ENCODE measurements at regions not wholly inside any gene's neighbourhood (a gene's known extent, or its start where the extent isn't known, plus 50 kb on each side); places are given as distances from the start of the nearest gene placed in this dataset.

DNA sequence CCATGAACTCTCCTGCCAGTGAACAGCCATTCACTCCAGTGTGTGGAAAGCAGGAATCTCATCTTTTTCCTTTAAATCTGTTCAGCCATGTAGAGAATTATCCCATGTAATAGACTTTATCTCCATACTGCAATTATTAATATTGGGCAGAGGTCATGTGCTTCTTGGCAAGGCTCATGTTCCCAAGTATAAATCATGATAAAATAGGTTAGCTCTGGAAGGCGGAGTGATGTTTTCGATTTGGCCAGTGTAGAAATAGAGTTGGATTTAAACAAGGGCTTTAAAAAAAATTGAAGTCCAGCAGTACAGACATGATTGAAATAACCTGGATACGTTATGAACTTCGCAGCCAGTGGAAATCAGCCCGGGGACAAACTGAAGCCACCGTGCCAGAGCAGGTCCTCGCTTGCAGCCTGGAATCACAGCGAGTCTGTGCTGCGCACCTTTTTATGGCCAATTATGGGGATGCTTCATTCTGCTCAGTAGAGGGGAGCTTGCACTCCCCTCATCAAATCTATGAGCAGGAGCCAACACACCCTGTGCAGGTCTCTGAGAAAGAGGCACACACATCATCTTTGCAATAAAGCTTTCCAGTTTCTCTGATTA, 654.0 kb upstream of the MKI67 start:
- ChIA-PET CTCF (no interaction called here), POLR2A (no interaction called here)
- Mint-ChIP-seq H3K4me1 (no peaks in the 10 kb centered on the region), H3K27me3 (peaks cover 3% of the 10 kb centered on the region), H3K9me3 (ENCODE audit: low read depth) (no peaks in the 10 kb centered on the region), H3K27ac (no peak overlapping the region), H3K4me3 (no peak overlapping the region), H3K36me3 (ENCODE audit: low read depth) (no peaks in the 10 kb centered on the region)
- intact Hi-C loops (cut with DNase I, micrococcal nuclease), result no loop called here
- ATAC-seq (no peak), DNase-seq (no peak)

DNA sequence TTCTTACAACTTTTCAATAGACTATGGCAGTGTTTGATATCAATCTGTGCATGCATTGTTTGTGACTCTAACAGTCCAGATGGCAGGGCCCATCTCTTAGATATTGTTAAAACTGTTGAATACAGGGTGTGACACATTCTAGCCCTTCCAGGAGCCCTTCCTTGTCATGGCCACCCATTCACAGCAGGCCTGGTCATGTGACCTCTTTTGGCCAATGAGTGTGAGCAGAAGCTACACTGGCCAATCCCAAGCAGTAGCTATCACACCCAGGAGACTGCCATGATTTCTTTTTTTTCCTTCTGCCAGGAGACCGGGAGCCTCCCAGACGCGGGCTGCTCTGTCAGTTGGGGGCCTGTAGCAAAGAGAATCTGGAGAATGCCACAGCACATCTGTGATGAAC, 655.4 kb upstream of the MKI67 start:
- ChIA-PET CTCF (no interaction called here), POLR2A (no interaction called here)
- ATAC-seq (no peak), DNase-seq (no peak)
- intact Hi-C loops (cut with DNase I, micrococcal nuclease), result loop anchor here in 1 of 2 experiments (1.0 kb wide), 1 partner anchor 8 kb away; no protein-coding TSS in a partner anchor
- no peaks in the 10 kb centered on the region for H3K4me1 Mint-ChIP-seq
- H3K27me3 Mint-ChIP-seq, result peaks cover 3% of the 10 kb centered on the region
- H3K36me3 Mint-ChIP-seq (ENCODE audit: low read depth), result no peaks in the 10 kb centered on the region
- no peak overlapping the region for H3K4me3 Mint-ChIP-seq
- H3K27ac Mint-ChIP-seq, result no peak overlapping the region
- H3K9me3 Mint-ChIP-seq (ENCODE audit: low read depth), result no peaks in the 10 kb centered on the region

DNA sequence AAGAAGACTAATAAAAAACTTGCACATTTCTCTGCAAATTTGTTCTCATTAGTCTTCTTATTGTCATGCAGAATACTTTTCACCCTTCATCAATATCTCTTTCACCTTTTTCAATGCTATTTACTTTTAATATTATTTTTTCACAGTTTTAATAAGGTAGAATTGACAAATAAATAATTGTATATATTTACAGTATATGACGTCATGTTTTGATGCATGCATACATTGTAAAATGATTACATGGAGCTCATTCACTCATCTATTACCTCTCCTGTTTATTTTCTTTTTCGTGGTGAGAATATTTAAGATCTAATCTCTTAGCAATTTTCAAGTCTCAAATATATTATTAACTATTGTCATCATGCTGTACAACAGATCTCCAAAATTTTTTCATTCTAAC, 658.2 kb upstream of the MKI67 start:
- H3K9me3 Mint-ChIP-seq (ENCODE audit: low read depth), result no peaks in the 10 kb centered on the region
- POLR2A ChIA-PET, result no interaction called here
- intact Hi-C loops (cut with DNase I, micrococcal nuclease), result no loop called here
- H3K27me3 Mint-ChIP-seq, result peaks cover 2% of the 10 kb centered on the region
- H3K27ac Mint-ChIP-seq, result no peak overlapping the region
- no peaks in the 10 kb centered on the region for H3K4me1 Mint-ChIP-seq
- ATAC-seq (no peak), DNase-seq (no peak)
- H3K36me3 Mint-ChIP-seq (ENCODE audit: low read depth), result no peaks in the 10 kb centered on the region
- CTCF ChIA-PET, result interaction anchor here (0.6 kb wide), 1 partner anchor 10 kb away, joined by 3 read pairs; no protein-coding TSS in a partner anchor
- H3K4me3 Mint-ChIP-seq, result no peak overlapping the region

GRCh38 chr10:128792426-128793140, 666.4 kb upstream of the MKI67 start:
- POLR2A ChIA-PET, result no interaction called here
- CTCF ChIA-PET, result no interaction called here
- no peaks in the 10 kb centered on the region for H3K9me3 Mint-ChIP-seq (ENCODE audit: low read depth)
- no peaks in the 10 kb centered on the region for H3K36me3 Mint-ChIP-seq (ENCODE audit: low read depth)
- H3K27me3 Mint-ChIP-seq, result no peaks in the 10 kb centered on the region
- intact Hi-C loops (cut with DNase I, micrococcal nuclease), result no loop called here
- ATAC-seq (no peak), DNase-seq (no peak)
- no peaks in the 10 kb centered on the region for H3K4me1 Mint-ChIP-seq
- H3K27ac Mint-ChIP-seq, result no peak overlapping the region
- no peak overlapping the region for H3K4me3 Mint-ChIP-seq

GRCh38 chr10:128793726-128794655, 667.8 kb upstream of the MKI67 start:
- POLR2A ChIA-PET, result no interaction called here
- Mint-ChIP-seq H3K27me3 (peaks cover 2% of the 10 kb centered on the region), H3K4me1 (no peaks in the 10 kb centered on the region), H3K27ac (no peak overlapping the region), H3K9me3 (ENCODE audit: low read depth) (peaks cover 2% of the 10 kb centered on the region), H3K4me3 (no peak overlapping the region), H3K36me3 (ENCODE audit: low read depth) (no peaks in the 10 kb centered on the region)
- CTCF ChIA-PET, result interaction anchor here (0.6 kb wide), 1 partner anchor 109 kb away, joined by 3 read pairs; no protein-coding TSS in a partner anchor
- DNase-seq (no peak), ATAC-seq (no peak)
- intact Hi-C loops (cut with DNase I, micrococcal nuclease), result no loop called here

DNA sequence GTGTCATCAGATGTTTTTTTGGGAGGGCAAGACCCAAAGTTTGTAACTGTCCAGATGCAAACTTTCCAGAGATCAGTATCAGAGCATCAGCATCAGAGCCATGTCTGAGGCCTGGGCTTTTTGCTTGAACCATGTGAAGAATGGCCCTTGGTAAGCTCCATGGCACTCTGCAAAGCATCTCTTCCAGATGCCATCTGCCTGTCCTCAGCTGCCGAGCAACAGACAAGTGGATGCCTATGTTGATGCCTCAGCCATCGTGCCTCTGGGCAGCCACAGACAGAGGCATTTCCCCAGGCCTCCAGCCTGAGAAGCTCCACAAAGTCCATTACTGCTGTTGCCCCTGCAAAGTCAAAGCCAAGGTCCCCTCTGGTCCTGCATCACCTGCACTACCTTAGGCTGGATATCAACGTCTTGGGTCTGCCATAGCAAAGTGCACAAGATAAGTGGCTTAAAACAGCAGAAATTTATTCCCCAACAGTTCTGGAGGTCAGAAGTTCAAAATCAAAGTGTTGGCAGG, 670.2 kb upstream of the MKI67 start:
- no peak overlapping the region for H3K27ac Mint-ChIP-seq
- peaks cover 2% of the 10 kb centered on the region for H3K9me3 Mint-ChIP-seq (ENCODE audit: low read depth)
- intact Hi-C loops (cut with DNase I, micrococcal nuclease), result no loop called here
- no peaks in the 10 kb centered on the region for H3K4me1 Mint-ChIP-seq
- ChIA-PET POLR2A (no interaction called here), CTCF (no interaction called here)
- DNase-seq (no peak), ATAC-seq (no peak)
- H3K36me3 Mint-ChIP-seq (ENCODE audit: low read depth), result no peaks in the 10 kb centered on the region
- H3K27me3 Mint-ChIP-seq, result peaks cover 2% of the 10 kb centered on the region
- H3K4me3 Mint-ChIP-seq, result no peak overlapping the region

- DNase-seq, result no peak
- Mint-ChIP-seq H3K9me3 (ENCODE audit: low read depth) (peaks cover 2% of the 10 kb centered on the region), H3K36me3 (ENCODE audit: low read depth) (no peaks in the 10 kb centered on the region), H3K4me1 (no peaks in the 10 kb centered on the region), H3K27me3 (peaks cover 2% of the 10 kb centered on the region), H3K4me3 (no peak overlapping the region), H3K27ac (no peak overlapping the region)
- intact Hi-C loops (cut with DNase I, micrococcal nuclease), result no loop called here
- ATAC-seq, result no peak
- ChIA-PET CTCF (no interaction called here), POLR2A (no interaction called here)
These were observed 665.0 kb upstream of the MGMT start for GRCh38 chr10:128802062-128802461.

DNA sequence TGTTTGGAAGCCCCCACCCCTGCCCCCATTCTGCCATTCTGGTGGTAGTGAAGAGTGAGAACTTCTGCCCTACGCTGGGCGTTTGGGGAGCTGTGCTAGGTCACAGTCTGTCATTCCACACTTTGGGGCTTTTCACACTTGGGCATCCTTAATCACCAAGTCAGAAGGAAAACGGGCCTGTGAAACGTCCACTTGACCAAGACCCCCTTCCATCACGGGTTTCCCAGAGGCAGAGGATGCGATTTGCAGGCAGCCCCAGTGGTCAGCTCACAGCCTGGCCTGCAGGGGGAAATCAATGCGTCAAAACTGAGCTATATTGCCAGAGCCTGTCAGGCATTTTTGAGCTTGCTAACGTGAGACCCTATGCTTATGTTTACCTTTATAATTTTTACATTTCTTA, 663.3 kb upstream of the MGMT start:
- Mint-ChIP-seq H3K27me3 (peaks cover 2% of the 10 kb centered on the region), H3K27ac (no peak overlapping the region), H3K36me3 (ENCODE audit: low read depth) (no peaks in the 10 kb centered on the region), H3K4me1 (no peaks in the 10 kb centered on the region), H3K4me3 (no peak overlapping the region), H3K9me3 (ENCODE audit: low read depth) (no peaks in the 10 kb centered on the region)
- no peak for ATAC-seq
- ChIA-PET POLR2A (no interaction called here), CTCF (interaction anchor here (0.8 kb wide), 1 partner anchor 8 kb away, joined by 4 read pairs; no protein-coding TSS in a partner anchor)
- intact Hi-C loops (cut with DNase I, micrococcal nuclease), result no loop called here
- DNase-seq, result no peak

- Mint-ChIP-seq H3K27me3 (peaks cover 2% of the 10 kb centered on the region), H3K4me3 (no peak overlapping the region), H3K4me1 (no peaks in the 10 kb centered on the region), H3K9me3 (ENCODE audit: low read depth) (no peaks in the 10 kb centered on the region), H3K36me3 (ENCODE audit: low read depth) (no peaks in the 10 kb centered on the region), H3K27ac (no peak overlapping the region)
- POLR2A ChIA-PET, result no interaction called here
- intact Hi-C loops (cut with DNase I, micrococcal nuclease), result no loop called here
- ATAC-seq (no peak), DNase-seq (no peak)
- CTCF ChIA-PET, result interaction anchor here (0.8 kb wide), 1 partner anchor 8 kb away, joined by 4 read pairs; no protein-coding TSS in a partner anchor
These were observed 662.6 kb upstream of the MGMT start for GRCh38 chr10:128804411-128804810.

GRCh38 chr10:128808921-128809440, 658.1 kb upstream of the MGMT start:
- H3K9me3 Mint-ChIP-seq (ENCODE audit: low read depth), result no peaks in the 10 kb centered on the region
- no peak overlapping the region for H3K4me3 Mint-ChIP-seq
- DNase-seq (no peak), ATAC-seq (no peak)
- H3K27ac Mint-ChIP-seq, result no peak overlapping the region
- H3K4me1 Mint-ChIP-seq, result no peaks in the 10 kb centered on the region
- intact Hi-C loops (cut with DNase I, micrococcal nuclease), result no loop called here
- ChIA-PET CTCF (no interaction called here), POLR2A (no interaction called here)
- H3K27me3 Mint-ChIP-seq, result peaks cover 3% of the 10 kb centered on the region
- no peaks in the 10 kb centered on the region for H3K36me3 Mint-ChIP-seq (ENCODE audit: low read depth)

GRCh38 chr10:128811511-128811910, 655.5 kb upstream of the MGMT start:
- H3K9me3 Mint-ChIP-seq (ENCODE audit: low read depth), result no peaks in the 10 kb centered on the region
- ChIA-PET CTCF (no interaction called here), POLR2A (no interaction called here)
- H3K4me3 Mint-ChIP-seq, result no peak overlapping the region
- DNase-seq, result no peak
- H3K27me3 Mint-ChIP-seq, result peaks cover 3% of the 10 kb centered on the region
- H3K27ac Mint-ChIP-seq, result no peak overlapping the region
- no peaks in the 10 kb centered on the region for H3K36me3 Mint-ChIP-seq (ENCODE audit: low read depth)
- H3K4me1 Mint-ChIP-seq, result no peaks in the 10 kb centered on the region
- ATAC-seq, result no peak
- intact Hi-C loops (cut with DNase I, micrococcal nuclease), result no loop called here

All from activated CD4-positive, alpha-beta T cell treated with anti-CD3 and anti-CD28 coated beads for 36 hours (primary cell).